H9 (cell line): ENCODE measurements at regions not wholly inside any gene's neighbourhood (a gene's known extent, or its start where the extent isn't known, plus 50 kb on each side); places are given as distances from the start of the nearest gene placed in this dataset.

Experiments used
- DNase-seq: peaks from one replicate; pipeline ENCODE4 v3.0.0-alpha.2; 2017
- H2AFZ ChIP-seq: one replicate; pipeline ENCODE4 v1.6.1; 2013; ENCODE audit warnings: mild to moderate bottlenecking, low read length, control low read depth, moderate library complexity
- H2AK5ac ChIP-seq: 2 replicates; pipeline ENCODE4 v1.6.1; 2013; ENCODE audit warnings: low read length, control low read depth, mixed read lengths; ENCODE audit not compliant: insufficient read length
- H2BK120ac ChIP-seq: one replicate; pipeline ENCODE4 v1.6.1; 2013; ENCODE audit warnings: low read depth, mild to moderate bottlenecking, low read length, control low read depth, inconsistent platforms; ENCODE audit not compliant: poor library complexity, severe bottlenecking
- H2BK12ac ChIP-seq: 2 replicates; pipeline ENCODE4 v1.6.1; 2013; ENCODE audit warnings: low read length, control low read depth, mixed read lengths, low read depth; ENCODE audit not compliant: insufficient read length
- H2BK15ac ChIP-seq: 2 replicates; pipeline ENCODE4 v1.6.1; 2013; ENCODE audit warnings: low read depth, low read length, control low read depth
- H2BK20ac ChIP-seq: one replicate; pipeline ENCODE4 v1.6.1; 2013; ENCODE audit warnings: low read depth, mild to moderate bottlenecking, low read length, control low read depth, inconsistent platforms; ENCODE audit not compliant: poor library complexity, severe bottlenecking
- H2BK5ac ChIP-seq: 2 replicates; pipeline ENCODE4 v1.6.1; 2013; ENCODE audit warnings: low read length, control low read depth, mixed read lengths; ENCODE audit not compliant: insufficient read length
- H3K14ac ChIP-seq: 2 replicates; pipeline ENCODE4 v1.6.1; 2013; ENCODE audit warnings: low read length, control low read depth; ENCODE audit not compliant: insufficient read depth
- H3K18ac ChIP-seq: 2 replicates; pipeline ENCODE4 v1.6.1; 2013; ENCODE audit warnings: low read depth, mild to moderate bottlenecking, mixed read lengths, low read length, control low read depth; ENCODE audit not compliant: insufficient read length
- H3K23ac ChIP-seq: 2 replicates; pipeline ENCODE4 v1.6.1; 2013; ENCODE audit warnings: low read length, control low read depth, mixed read lengths, low read depth; ENCODE audit not compliant: insufficient read length
- H3K23me2 ChIP-seq: 2 replicates; pipeline ENCODE4 v1.6.1; 2013; ENCODE audit warnings: low read depth, mild to moderate bottlenecking, mixed read lengths, low read length, control low read depth; ENCODE audit not compliant: insufficient read length, poor library complexity, severe bottlenecking
- H3K27ac ChIP-seq: 2 replicates; pipeline ENCODE4 v1.5.1; 2013; ENCODE audit warnings: low read length, control low read depth, mixed read lengths, low read depth; ENCODE audit not compliant: insufficient read length
- H3K27me3 ChIP-seq: 2 replicates; pipeline ENCODE4 v1.6.1; 2013; ENCODE audit warnings: low read length, control low read depth, inconsistent platforms; ENCODE audit not compliant: insufficient read depth
- H3K4ac ChIP-seq: 2 replicates; pipeline ENCODE4 v1.6.1; 2013; ENCODE audit warnings: low read depth, mild to moderate bottlenecking, control low read depth, inconsistent platforms, low read length, moderate library complexity
- H3K4me1 ChIP-seq: 2 replicates; pipeline ENCODE4 v1.6.1; 2013; ENCODE audit warnings: low read length, control low read depth, inconsistent platforms; ENCODE audit not compliant: insufficient read depth
- H3K4me2 ChIP-seq: 2 replicates; pipeline ENCODE4 v1.6.1; 2013; ENCODE audit warnings: low read length, control low read depth, mixed read lengths; ENCODE audit not compliant: insufficient read length, insufficient read depth
- H3K56ac ChIP-seq: 2 replicates; pipeline ENCODE4 v1.6.1; 2013; ENCODE audit warnings: low read depth, mild to moderate bottlenecking, mixed read lengths, low read length, control low read depth; ENCODE audit not compliant: insufficient read length
- H3K79me1 ChIP-seq: 2 replicates; pipeline ENCODE4 v1.6.1; 2013; ENCODE audit warnings: low read depth, mild to moderate bottlenecking, moderate library complexity, low read length, control low read depth, inconsistent platforms; ENCODE audit not compliant: insufficient read depth, poor library complexity, severe bottlenecking
- H3K79me2 ChIP-seq: 2 replicates; pipeline ENCODE4 v1.6.1; 2013; ENCODE audit warnings: low read length, control low read depth, inconsistent platforms; ENCODE audit not compliant: insufficient read depth
- H3K9ac ChIP-seq: 2 replicates; pipeline ENCODE4 v1.6.1; 2013; ENCODE audit warnings: low read length, control low read depth, mixed read lengths; ENCODE audit not compliant: insufficient read length; ENCODE audit errors: extremely low read depth
- H3K9me3 ChIP-seq: one replicate; pipeline ENCODE4 v1.6.1; 2013; ENCODE audit warnings: low read depth, low read length, inconsistent platforms; ENCODE audit not compliant: control insufficient read depth
- H3T11ph ChIP-seq: one replicate; pipeline ENCODE4 v1.6.1; 2013; ENCODE audit warnings: mild to moderate bottlenecking, low read length, control low read depth, inconsistent platforms
- H4K20me1 ChIP-seq: one replicate; pipeline ENCODE4 v1.6.1; 2013; ENCODE audit not compliant: control insufficient read depth, insufficient read length, insufficient read depth
- H4K5ac ChIP-seq: 2 replicates; pipeline ENCODE4 v1.6.1; 2013; ENCODE audit warnings: low read depth, mild to moderate bottlenecking, mixed read lengths, low read length, control low read depth; ENCODE audit not compliant: insufficient read length
- H4K8ac ChIP-seq: replicated peaks from 2 replicates; pipeline ENCODE4 v1.6.1; 2013; ENCODE audit warnings: low read length, control low read depth, mixed read lengths, low read depth; ENCODE audit not compliant: insufficient read length
- H4K91ac ChIP-seq: 2 replicates; pipeline ENCODE4 v1.6.1; 2013; ENCODE audit warnings: low read depth, mild to moderate bottlenecking, moderate library complexity, mixed read lengths, low read length, control low read depth; ENCODE audit not compliant: insufficient read length
- H3K27ac Mint-ChIP-seq, 3 experiments: 2 replicates in 2 of 3; 3 replicates in 1 of 3; pipeline ENCODE4 v1.8.0; 2020 to 2021; ENCODE audit warnings: mixed read lengths in 3 of 3, mild to moderate bottlenecking in 1 of 3, moderate library complexity in 1 of 3
- H3K27me3 Mint-ChIP-seq: 2 replicates; pipeline ENCODE4 v1.8.0; 2021; ENCODE audit warnings: low read depth, mild to moderate bottlenecking, moderate library complexity, mixed read lengths
- H3K36me3 Mint-ChIP-seq, 3 experiments: 2 replicates in 2 of 3; 3 replicates in 1 of 3; pipeline ENCODE4 v1.8.0; 2020 to 2021; ENCODE audit warnings: low read depth in 3 of 3, mixed read lengths in 3 of 3; ENCODE audit not compliant: insufficient read depth in 1 of 3
- H3K4me1 Mint-ChIP-seq, 2 experiments: 2 replicates each; pipeline ENCODE4 v1.8.0; 2020; ENCODE audit warnings: mixed read lengths in 2 of 2
- H3K4me3 Mint-ChIP-seq, 2 experiments: 2 replicates in 1 of 2; 3 replicates in 1 of 2; pipeline ENCODE4 v1.8.0; 2020 to 2021; ENCODE audit warnings: mild to moderate bottlenecking in 2 of 2, mixed read lengths in 2 of 2, moderate library complexity in 1 of 2
- H3K9me3 Mint-ChIP-seq, 2 experiments: 2 replicates in 1 of 2; 3 replicates in 1 of 2; pipeline ENCODE4 v1.8.0; 2020; ENCODE audit warnings: mild to moderate bottlenecking in 2 of 2, mixed read lengths in 2 of 2, moderate library complexity in 1 of 2
- CTCF ChIP-seq: fragments of 200-600 bp; sonication (generic); conservative IDR thresholded peaks from 3 replicates; pipeline ENCODE4 v1.8.0; 2021; ENCODE audit warnings: antibody characterized with exemption, mild to moderate bottlenecking
- WGBS: extraction: QIAGEN DNeasy Blood & Tissue Kit; methylation state at CpG from one replicate; pipeline ENCODE4 v1.1.7; 2013; ENCODE audit warnings: missing lambda C conversion rate, low lambda C conversion rate, mixed read lengths; ENCODE audit not compliant: insufficient read length; ENCODE audit errors: extremely low coverage; 5-methylcytosine and 5-hydroxymethylcytosine counted together

- no peak overlapping the region for H2AFZ ChIP-seq
- no peak overlapping the region for H2BK15ac ChIP-seq
- WGBS = no CpG with 5 or more reads among the region's 7 CpGs
- H2BK12ac ChIP-seq = no peak overlapping the region
- no peak overlapping the region for H3K18ac ChIP-seq
- no peak overlapping the region for H4K91ac ChIP-seq
- no peaks in the 10 kb centered on the region for H3K27me3 ChIP-seq
- H4K5ac ChIP-seq = no peak overlapping the region
- Mint-ChIP-seq H3K9me3 (no peaks in the 10 kb centered on the region), H3K36me3 (no peaks in the 10 kb centered on the region; a peak in 1 of 7 replicates), H3K27ac (no peak overlapping the region), H3K4me3 (no peak overlapping the region), H3K27me3 (peaks cover 34% of the 10 kb centered on the region), H3K4me1 (peaks cover 3 to 18% of the 10 kb centered on the region in 2 experiments)
- H3K4me1 ChIP-seq = no peaks in the 10 kb centered on the region
- H2BK120ac ChIP-seq = no peak overlapping the region
- no peaks in the 10 kb centered on the region for H3K79me2 ChIP-seq
- H3K4me2 ChIP-seq = no peak overlapping the region
- DNase-seq = no peak
- TF ChIP-seq CTCF = no peak
- H3K23ac ChIP-seq = no peak overlapping the region
- H3K14ac ChIP-seq = no peak overlapping the region
- H3K56ac ChIP-seq = no peak overlapping the region
- H3K9ac ChIP-seq = no peak overlapping the region
- H2BK5ac ChIP-seq = no peak overlapping the region
- H3K79me1 ChIP-seq = no peaks in the 10 kb centered on the region
- no peak overlapping the region for H3K4ac ChIP-seq
- H2BK20ac ChIP-seq = no peak overlapping the region
- H4K8ac ChIP-seq = no peak overlapping the region
- no peaks in the 10 kb centered on the region for H3K9me3 ChIP-seq
- H3T11ph ChIP-seq = no peak overlapping the region
- no peak overlapping the region for H2AK5ac ChIP-seq
- H3K27ac ChIP-seq = no peak overlapping the region
- H3K23me2 ChIP-seq = no peaks in the 10 kb centered on the region
- no peaks in the 10 kb centered on the region for H4K20me1 ChIP-seq
Observed at GRCh38 chr4:4753643-4754042, 105.8 kb upstream of the MSX1 start.
